SK-N-MC (cell line): ENCODE measurements at regions not wholly inside any gene's neighbourhood (a gene's known extent, or its start where the extent isn't known, plus 50 kb on each side); places are given as distances from the start of the nearest gene placed in this dataset.

ENCODE experiments used
- EZH2 ChIP-seq: fragments of 200-600 bp; sonication (generic); IDR thresholded peaks from one replicate; pipeline ENCODE4 v1.6.1; 2017; ENCODE audit warnings: antibody characterized with exemption
- FOXP2 ChIP-seq: optimal IDR thresholded peaks from 2 replicates; pipeline ENCODE3; 2011; ENCODE audit warnings: mild to moderate bottlenecking, moderate library complexity; ENCODE audit not compliant: insufficient read depth; ENCODE audit errors: extremely low read length, control extremely low read depth
- POLR2AphosphoS5 ChIP-seq: IDR thresholded peaks from 2 replicates; pipeline ENCODE4 v1.6.1; 2012; ENCODE audit warnings: mild to moderate bottlenecking, low read depth, low read length, borderline replicate concordance

- TF ChIP-seq POLR2AphosphoS5 (no peak), EZH2 (no peak), FOXP2 (no peak)
Observed at GRCh38 chr12:38409511-38409910, 92.9 kb downstream of the ALG10B start.
